IMR-90 (cell line): ENCODE measurements at regions not wholly inside any gene's neighbourhood (a gene's known extent, or its start where the extent isn't known, plus 50 kb on each side); places are given as distances from the start of the nearest gene placed in this dataset.

Experiments
- CEBPB ChIP-seq: IDR thresholded peaks from 2 replicates; pipeline ENCODE4 v1.6.1; 2012; ENCODE audit warnings: low read depth, low read length, improper control_type of control experiment
- CTCF ChIP-seq: conservative IDR thresholded peaks from 2 replicates; pipeline ENCODE4 v1.5.1; 2012; ENCODE audit warnings: mild to moderate bottlenecking, low read depth, low read length, improper control_type of control experiment
- FOS ChIP-seq: fragments of 150-350 bp; IDR thresholded peaks from 2 replicates; pipeline ENCODE4 v1.6.1; 2016; ENCODE audit warnings: low read depth, low read length
- POLR2A ChIP-seq: IDR thresholded peaks from 2 replicates; pipeline ENCODE4 v1.6.1; 2012; ENCODE audit warnings: mild to moderate bottlenecking, low read depth, low read length
- RAD21 ChIP-seq: IDR thresholded peaks from 2 replicates; pipeline ENCODE4 v1.6.1; 2012; ENCODE audit warnings: low read length, improper control_type of control experiment
- RFX5 ChIP-seq: IDR thresholded peaks from 2 replicates; pipeline ENCODE4 v1.8.0; 2012; ENCODE audit warnings: low read depth, mild to moderate bottlenecking, low read length, moderate library complexity
- TF ChIP-seq, protein P1 (sequence below): fragments of 150-350 bp; IDR thresholded peaks from 2 replicates; pipeline ENCODE4 v1.6.1; 2017; ENCODE audit warnings: mild to moderate bottlenecking, antibody characterized with exemption, low read length, low read depth

GRCh38 chr6:100096341-100096740, 102.3 kb upstream of the MCHR2 start:
- TF ChIP-seq, protein P1, sequence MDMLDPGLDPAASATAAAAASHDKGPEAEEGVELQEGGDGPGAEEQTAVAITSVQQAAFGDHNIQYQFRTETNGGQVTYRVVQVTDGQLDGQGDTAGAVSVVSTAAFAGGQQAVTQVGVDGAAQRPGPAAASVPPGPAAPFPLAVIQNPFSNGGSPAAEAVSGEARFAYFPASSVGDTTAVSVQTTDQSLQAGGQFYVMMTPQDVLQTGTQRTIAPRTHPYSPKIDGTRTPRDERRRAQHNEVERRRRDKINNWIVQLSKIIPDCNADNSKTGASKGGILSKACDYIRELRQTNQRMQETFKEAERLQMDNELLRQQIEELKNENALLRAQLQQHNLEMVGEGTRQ = no peak
- TF ChIP-seq POLR2A (no peak), FOS (no peak), CTCF (no peak), RAD21 (no peak), CEBPB (no peak), RFX5 (no peak)
